ENCODE measurements at regions not wholly inside any gene's neighbourhood (a gene's known extent, or its start where the extent isn't known, plus 50 kb on each side); places are given as distances from the start of the nearest gene placed in this dataset.

- Histone ChIP-seq H3K4me3 (no peak overlapping the region), H2AFZ (ENCODE audit: control insufficient read depth, low read depth, low read length) (no peak overlapping the region), H3K4me2 (ENCODE audit: control insufficient read depth, insufficient read depth) (no peak overlapping the region), H3K79me2 (ENCODE audit: control insufficient read depth, insufficient read depth, low read length) (no peaks in the 10 kb centered on the region), H3K27me3 (replicated peaks in 1 of 2; ENCODE audit: control insufficient read depth in 2 of 2, insufficient read depth in 2 of 2, low read length in 1 of 2) (no peaks in the 10 kb centered on the region), H3K36me3 (ENCODE audit: control insufficient read depth in 2 of 2, insufficient read depth in 2 of 2, low read length in 1 of 2) (no peaks in the 10 kb centered on the region), H3K27ac (ENCODE audit: control insufficient read depth, insufficient read depth) (no peak overlapping the region), H3K9me3 (replicated peaks; ENCODE audit: control insufficient read depth, insufficient read depth, low read length) (no peaks in the 10 kb centered on the region), H3K4me1 (ENCODE audit: control insufficient read depth, insufficient read depth, low read length) (no peaks in the 10 kb centered on the region), H4K20me1 (ENCODE audit: control insufficient read depth, insufficient read depth) (no peaks in the 10 kb centered on the region), H3K9ac (ENCODE audit: control insufficient read depth, insufficient read depth, low read length) (no peak overlapping the region)
- no peak for DNase-seq (ENCODE audit: low read depth, low spot score)
- WGBS (ENCODE audit: insufficient coverage, insufficient replicate concordance, low lambda C conversion rate, missing lambda C conversion rate): 0% methylated on average over 1 of the region's 1 CpG
- POLR2A ChIA-PET: interaction anchor here (0.7 kb wide), 1 partner anchor 16 kb away, joined by 3 read pairs; no protein-coding TSS in a partner anchor
- no peak for TF ChIP-seq NR2F1 (conservative IDR thresholded peaks at IDR 0.05)
- TF ChIP-seq E4F1 (IDR thresholded peaks at IDR 0.05; ENCODE audit: borderline replicate concordance, partially characterized antibody): no peak
- TF ChIP-seq TAF1 (IDR thresholded peaks at IDR 0.05; ENCODE audit: borderline replicate concordance, low read depth, low read length): no peak
- TF ChIP-seq ZNF384 (IDR thresholded peaks at IDR 0.05; ENCODE audit: borderline replicate concordance, low read depth, low read length): no peak
- TF ChIP-seq POLR2A (IDR thresholded peaks at IDR 0.05; ENCODE audit: low read depth, low read length): no peak
- no peak for TF ChIP-seq PRDM15 (CRISPR knock-in tag; IDR thresholded peaks at IDR 0.05)
- no peak for TF ChIP-seq PML (IDR thresholded peaks at IDR 0.05; ENCODE audit: low read length)
- TF ChIP-seq NBN (IDR thresholded peaks at IDR 0.05): no peak
- no peak for TF ChIP-seq NR2C1 (IDR thresholded peaks at IDR 0.05)
- ATAC-seq: no peak
- intact Hi-C loops (cut with micrococcal nuclease; ENCODE audit: unreplicated experiment) (no loop called here), in situ Hi-C loops (cut with MboI) (no loop called here)
- BruUV-seq (replicated peaks): no TSS peak
- RAD21 ChIA-PET (ENCODE audit: unreplicated experiment): no interaction called here
- no peak for FAIRE-seq
- CTCF ChIA-PET: no interaction called here
- SMC1A ChIA-PET (ENCODE audit: uncharacterized antibody, unreplicated experiment): interaction anchor here (1.3 to 2.8 kb wide), 2 partner anchors 10 to 290 kb away, joined by 3 to 14 read pairs; no protein-coding TSS in a partner anchor
Observed at GRCh38 chr5:125210242-125210947, 464.0 kb upstream of the ZNF608 start.

Measured in GM12878 (cell line).